Caco-2 (cell line): ENCODE measurements at regions not wholly inside any gene's neighbourhood (a gene's known extent, or its start where the extent isn't known, plus 50 kb on each side); places are given as distances from the start of the nearest gene placed in this dataset.
"Not testable (repeated sequence)": the region's sequence is repeated elsewhere in the genome, so short reads cannot be mapped to it uniquely, and the experiment has no call there.

Experiments
- BruUV-seq: library from RNA; stranded (reverse); fragments of 400-500 nt; replicated peaks from 2 replicates; lab custom pipeline; 2021; lab: Mats Ljungman, UMichigan
- CTCF ChIA-PET: fragments of 300-600 bp; sonication (Branson Sonifier 250); formaldehyde crosslinking; loops from one replicate; lab custom pipeline; 2022; ENCODE audit warnings: antibody characterized with exemption; lab: Charles Lee
- POLR2A ChIA-PET: fragments of 300-600 bp; sonication (Branson Sonifier 250); formaldehyde crosslinking; loops from one replicate; lab custom pipeline; 2022; ENCODE audit warnings: antibody characterized with exemption; lab: Charles Lee
- DNase-seq, 2 experiments: peaks; one replicate each; pipeline versions ENCODE4 v3.0.0 to v3.0.0-alpha.2; 2020 to 2022
- H3K27me3 ChIP-seq: replicated peaks from 2 replicates; pipeline ENCODE4 v1.6.0; 2011; ENCODE audit warnings: low read length; ENCODE audit not compliant: control insufficient read depth, insufficient read depth
- H3K36me3 ChIP-seq: 2 replicates; pipeline ENCODE4 v1.5.1; 2011; ENCODE audit warnings: low read length; ENCODE audit not compliant: control insufficient read depth, insufficient read depth
- H3K4me1 ChIP-seq: fragments of 250-450 bp; sonication (Bioruptor Pico); 2 replicates; pipeline ENCODE4 v1.5.1; 2020; ENCODE audit warnings: mild to moderate bottlenecking
- H3K4me3 ChIP-seq: 2 replicates; pipeline ENCODE4 v1.5.1; 2011; ENCODE audit warnings: low read depth, mild to moderate bottlenecking, control low read depth, low read length
- H3K9me3 ChIP-seq: fragments of 250-450 bp; sonication (Bioruptor Pico); 2 replicates; pipeline ENCODE4 v1.5.1; 2020; ENCODE audit warnings: mild to moderate bottlenecking, moderate library complexity
- H3K27ac Mint-ChIP-seq: one replicate; pipeline ENCODE4 v1.8.0; 2022; ENCODE audit warnings: mixed read lengths; ENCODE audit not compliant: unreplicated experiment
- H3K27me3 Mint-ChIP-seq: one replicate; pipeline ENCODE4 v1.8.0; 2022; ENCODE audit warnings: mixed read lengths; ENCODE audit not compliant: insufficient read depth, unreplicated experiment
- H3K36me3 Mint-ChIP-seq: one replicate; pipeline ENCODE4 v1.8.0; 2022; ENCODE audit warnings: mild to moderate bottlenecking, mixed read lengths; ENCODE audit not compliant: insufficient read depth, unreplicated experiment
- H3K4me1 Mint-ChIP-seq: one replicate; pipeline ENCODE4 v1.8.0; 2022; ENCODE audit warnings: low read depth, mixed read lengths; ENCODE audit not compliant: unreplicated experiment
- H3K4me3 Mint-ChIP-seq: one replicate; pipeline ENCODE4 v1.8.0; 2022; ENCODE audit warnings: mild to moderate bottlenecking, moderate library complexity, mixed read lengths; ENCODE audit not compliant: unreplicated experiment
- H3K9me3 Mint-ChIP-seq: one replicate; pipeline ENCODE4 v1.8.0; 2022; ENCODE audit warnings: mixed read lengths; ENCODE audit not compliant: unreplicated experiment
- CTCF ChIP-seq, 2 experiments: fragments of 200-600 bp in 1 of 2; IDR thresholded peaks; 1 replicate in 1 of 2; 2 replicates in 1 of 2; pipeline versions ENCODE4 v1.5.1 to v1.8.0; 2011 to 2022; ENCODE audit warnings: antibody characterized with exemption in 1 of 2, control low read depth in 1 of 2, inconsistent platforms in 1 of 2, low read depth in 1 of 2, low read length in 1 of 2, mild to moderate bottlenecking in 1 of 2, moderate library complexity in 1 of 2; ENCODE audit not compliant: insufficient read depth in 1 of 2, severe bottlenecking in 1 of 2, unreplicated experiment in 1 of 2
- intact Hi-C: fragments of 100-400 bp; cut with micrococcal nuclease; formaldehyde crosslinking; loops from one replicate; pipeline ENCODE4 v1.10.0; 2022; ENCODE audit not compliant: unreplicated experiment

- TF ChIP-seq CTCF (IDR thresholded peaks at IDR 0.05; ENCODE audit: insufficient read depth in 1 of 2, low read depth in 1 of 2, low read length in 1 of 2, severe bottlenecking in 1 of 2, unreplicated experiment in 1 of 2), result no peak
- H3K9me3 ChIP-seq, result no peaks in the 10 kb centered on the region
- intact Hi-C loops, result no loop called here
- no peaks in the 10 kb centered on the region for H3K36me3 ChIP-seq
- ChIA-PET POLR2A (no interaction called here), CTCF (no interaction called here)
- H3K9me3 Mint-ChIP-seq, result no peaks in the 10 kb centered on the region
- H3K4me3 ChIP-seq, result no peak overlapping the region
- H3K27ac Mint-ChIP-seq, result no peak overlapping the region
- H3K4me1 ChIP-seq, result no peaks in the 10 kb centered on the region
- H3K36me3 Mint-ChIP-seq, result no peaks in the 10 kb centered on the region
- BruUV-seq, result no TSS peak
- H3K4me1 Mint-ChIP-seq, result no peaks in the 10 kb centered on the region
- no peak overlapping the region for H3K4me3 Mint-ChIP-seq
- no peak for DNase-seq
- no peaks in the 10 kb centered on the region for H3K27me3 Mint-ChIP-seq
- H3K27me3 ChIP-seq, result no peaks in the 10 kb centered on the region
Observed at GRCh38 chr16:14384745-14385144, 245.3 kb downstream of the PARN start.

DNA sequence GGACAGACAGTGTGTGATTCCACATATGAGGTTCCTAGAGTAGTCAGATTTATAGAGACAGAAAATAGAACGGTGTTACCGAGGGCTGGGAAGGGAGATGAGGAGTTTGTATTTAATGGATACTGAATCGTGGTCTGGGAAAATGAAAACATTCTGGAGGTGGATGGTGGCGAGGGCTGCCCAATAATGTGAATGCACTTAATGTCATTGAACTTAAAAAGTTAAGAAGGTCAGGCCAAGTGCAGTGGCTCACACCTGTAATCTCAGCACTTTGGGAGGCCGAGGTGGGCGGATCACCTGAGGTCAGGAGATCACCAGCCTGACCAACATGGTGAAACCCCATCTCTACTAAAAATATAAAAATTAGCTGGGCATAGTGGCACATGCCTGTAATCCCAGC, 246.2 kb downstream of the PARN start:
- BruUV-seq, H3K4me3 ChIP-seq, DNase-seq, CTCF ChIA-PET, H3K36me3 Mint-ChIP-seq, H3K4me1 ChIP-seq, H3K27me3 Mint-ChIP-seq, H3K9me3 Mint-ChIP-seq, H3K9me3 ChIP-seq, H3K27me3 ChIP-seq, H3K4me3 Mint-ChIP-seq, H3K27ac Mint-ChIP-seq, intact Hi-C loops, H3K36me3 ChIP-seq, H3K4me1 Mint-ChIP-seq, POLR2A ChIA-PET: not testable (repeated sequence)

DNA sequence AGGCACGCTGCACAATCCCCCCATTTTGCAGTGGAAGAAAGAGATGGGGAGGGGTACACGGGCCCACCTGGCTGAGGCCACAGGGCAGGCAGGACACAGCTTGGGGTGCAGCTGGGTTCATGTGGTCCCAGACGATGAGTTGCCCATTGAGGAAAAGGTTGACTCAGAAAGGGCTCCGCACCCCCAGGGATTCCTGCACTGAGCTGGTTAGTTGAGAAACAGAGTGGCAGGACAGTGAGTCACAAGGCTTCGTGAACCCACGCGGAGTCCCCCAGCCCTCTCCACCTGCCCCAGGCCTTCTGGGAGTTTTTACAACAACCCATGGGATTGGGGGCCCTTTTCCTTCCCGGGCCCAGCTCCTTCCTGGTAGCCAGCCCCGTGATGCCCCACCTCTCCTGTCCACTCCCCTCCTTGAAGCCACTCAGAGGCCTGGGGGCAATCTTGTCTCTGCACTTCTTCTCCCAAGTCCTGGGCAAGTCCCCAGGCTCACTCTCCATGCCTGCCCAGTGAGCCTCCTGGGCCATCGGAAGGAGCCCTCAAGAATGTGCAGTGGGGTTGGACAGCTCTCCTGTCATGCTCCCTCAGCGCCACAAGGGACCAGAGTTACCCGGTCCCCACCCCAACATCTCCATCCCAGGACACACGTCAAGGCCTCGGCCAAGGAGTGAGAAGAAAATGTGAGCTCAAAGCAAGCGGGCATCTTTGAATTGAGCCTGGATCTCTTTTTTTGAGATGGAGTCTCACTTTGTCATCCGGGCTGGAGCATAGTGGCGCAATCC, 251.2 kb downstream of the PARN start:
- TF ChIP-seq CTCF (IDR thresholded peaks at IDR 0.05; ENCODE audit: insufficient read depth in 1 of 2, low read depth in 1 of 2, low read length in 1 of 2, severe bottlenecking in 1 of 2, unreplicated experiment in 1 of 2), result no peak
- H3K9me3 ChIP-seq, result no peaks in the 10 kb centered on the region
- no peaks in the 10 kb centered on the region for H3K36me3 ChIP-seq
- Mint-ChIP-seq H3K4me1 (no peaks in the 10 kb centered on the region), H3K27me3 (no peaks in the 10 kb centered on the region), H3K9me3 (no peaks in the 10 kb centered on the region), H3K4me3 (no peak overlapping the region), H3K27ac (no peak overlapping the region), H3K36me3 (no peaks in the 10 kb centered on the region)
- BruUV-seq, result no TSS peak
- ChIA-PET POLR2A (no interaction called here), CTCF (no interaction called here)
- no peak overlapping the region for H3K4me3 ChIP-seq
- intact Hi-C loops, result no loop called here
- H3K4me1 ChIP-seq, result no peaks in the 10 kb centered on the region
- no peaks in the 10 kb centered on the region for H3K27me3 ChIP-seq
- DNase-seq, result no peak
